ENCODE measurements at regions not wholly inside any gene's neighbourhood (a gene's known extent, or its start where the extent isn't known, plus 50 kb on each side); places are given as distances from the start of the nearest gene placed in this dataset.

- TF ChIP-seq, protein P1, sequence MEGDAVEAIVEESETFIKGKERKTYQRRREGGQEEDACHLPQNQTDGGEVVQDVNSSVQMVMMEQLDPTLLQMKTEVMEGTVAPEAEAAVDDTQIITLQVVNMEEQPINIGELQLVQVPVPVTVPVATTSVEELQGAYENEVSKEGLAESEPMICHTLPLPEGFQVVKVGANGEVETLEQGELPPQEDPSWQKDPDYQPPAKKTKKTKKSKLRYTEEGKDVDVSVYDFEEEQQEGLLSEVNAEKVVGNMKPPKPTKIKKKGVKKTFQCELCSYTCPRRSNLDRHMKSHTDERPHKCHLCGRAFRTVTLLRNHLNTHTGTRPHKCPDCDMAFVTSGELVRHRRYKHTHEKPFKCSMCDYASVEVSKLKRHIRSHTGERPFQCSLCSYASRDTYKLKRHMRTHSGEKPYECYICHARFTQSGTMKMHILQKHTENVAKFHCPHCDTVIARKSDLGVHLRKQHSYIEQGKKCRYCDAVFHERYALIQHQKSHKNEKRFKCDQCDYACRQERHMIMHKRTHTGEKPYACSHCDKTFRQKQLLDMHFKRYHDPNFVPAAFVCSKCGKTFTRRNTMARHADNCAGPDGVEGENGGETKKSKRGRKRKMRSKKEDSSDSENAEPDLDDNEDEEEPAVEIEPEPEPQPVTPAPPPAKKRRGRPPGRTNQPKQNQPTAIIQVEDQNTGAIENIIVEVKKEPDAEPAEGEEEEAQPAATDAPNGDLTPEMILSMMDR (IDR thresholded peaks at IDR 0.05), result no peak
- TF ChIP-seq POLR2A (IDR thresholded peaks at IDR 0.05) (no peak), EP300 (IDR thresholded peaks at IDR 0.05) (no peak)
Observed at GRCh38 chr13:81089371-81090157, 748.6 kb upstream of the SPRY2 start.

All from sigmoid colon (tissue), 4 donors.